COLO829 (cell line): ENCODE measurements at regions not wholly inside any gene's neighbourhood (a gene's known extent, or its start where the extent isn't known, plus 50 kb on each side); places are given as distances from the start of the nearest gene placed in this dataset.
A peak's percentile ranks its signal among the peaks of the same experiment; 100 is the strongest.
"Not testable (repeated sequence)": the region's sequence is repeated elsewhere in the genome, so short reads cannot be mapped to it uniquely, and the experiment has no call there.

Experiments
- DNase-seq: peaks from one replicate; pipeline ENCODE4 v3.0.0; 2012; ENCODE audit warnings: low spot score

- DNase-seq, result peak; percentile 24
Observed at GRCh38 chr2:138219961-138220360, 255.7 kb downstream of the HNMT start.

GRCh38 chr2:138221358-138221757, 257.1 kb downstream of the HNMT start:
- no peak for DNase-seq

GRCh38 chr2:138223319-138223718, 259.0 kb downstream of the HNMT start:
- no peak for DNase-seq

GRCh38 chr2:138227195-138227594, 262.9 kb downstream of the HNMT start:
- DNase-seq, result no peak

GRCh38 chr2:138228101-138228500, 263.8 kb downstream of the HNMT start:
- DNase-seq, result no peak

- no peak for DNase-seq
Observed at GRCh38 chr2:138234265-138234664, 267.3 kb upstream of the SPOPL start.

GRCh38 chr2:138235041-138235440, 266.5 kb upstream of the SPOPL start:
- DNase-seq, result no peak

- DNase-seq, result no peak
Observed at GRCh38 chr2:138236142-138236541, 265.4 kb upstream of the SPOPL start.

GRCh38 chr2:138237667-138238384, 263.7 kb upstream of the SPOPL start:
- DNase-seq, result no peak

- DNase-seq, result no peak
Observed at GRCh38 chr2:138238908-138239307, 262.7 kb upstream of the SPOPL start.

- no peak for DNase-seq
Observed at GRCh38 chr2:138239902-138240491, 261.6 kb upstream of the SPOPL start.

- no peak for DNase-seq
Observed at GRCh38 chr2:138243372-138243771, 258.2 kb upstream of the SPOPL start.

- DNase-seq, result no peak
Observed at GRCh38 chr2:138244501-138244925, 257.1 kb upstream of the SPOPL start.

- DNase-seq, result no peak
Observed at GRCh38 chr2:138245310-138245709, 256.3 kb upstream of the SPOPL start.

GRCh38 chr2:138247302-138247701, 254.3 kb upstream of the SPOPL start:
- no peak for DNase-seq

GRCh38 chr2:138249207-138249606, 252.4 kb upstream of the SPOPL start:
- no peak for DNase-seq

GRCh38 chr2:138250843-138251320, 250.7 kb upstream of the SPOPL start:
- DNase-seq, result not testable (repeated sequence)

GRCh38 chr2:138252587-138252986, 249.0 kb upstream of the SPOPL start:
- no peak for DNase-seq

- no peak for DNase-seq
Observed at GRCh38 chr2:138255670-138256069, 245.9 kb upstream of the SPOPL start.

GRCh38 chr2:138267161-138267901, 234.2 kb upstream of the SPOPL start:
- DNase-seq, result peak; percentile 58

GRCh38 chr2:138267902-138268254, 233.7 kb upstream of the SPOPL start:
- DNase-seq, result no peak

- no peak for DNase-seq
Observed at GRCh38 chr2:138269765-138270164, 231.8 kb upstream of the SPOPL start.

- no peak for DNase-seq
Observed at GRCh38 chr2:138271467-138271866, 230.1 kb upstream of the SPOPL start.
